Fibroblast of peridontal ligament (primary cell): ENCODE measurements at regions not wholly inside any gene's neighbourhood (a gene's known extent, or its start where the extent isn't known, plus 50 kb on each side); places are given as distances from the start of the nearest gene placed in this dataset.
"Not testable (repeated sequence)": the region's sequence is repeated elsewhere in the genome, so short reads cannot be mapped to it uniquely, and the experiment has no call there.

Source experiments
- DNase-seq: peaks from one replicate; pipeline ENCODE4 v3.0.0-alpha.2; 2010; ENCODE audit errors: extremely low read depth

GRCh38 chr3:8136553-8136952 is 365.1 kb upstream of the LMCD1 start:
- DNase-seq, result no peak

DNA sequence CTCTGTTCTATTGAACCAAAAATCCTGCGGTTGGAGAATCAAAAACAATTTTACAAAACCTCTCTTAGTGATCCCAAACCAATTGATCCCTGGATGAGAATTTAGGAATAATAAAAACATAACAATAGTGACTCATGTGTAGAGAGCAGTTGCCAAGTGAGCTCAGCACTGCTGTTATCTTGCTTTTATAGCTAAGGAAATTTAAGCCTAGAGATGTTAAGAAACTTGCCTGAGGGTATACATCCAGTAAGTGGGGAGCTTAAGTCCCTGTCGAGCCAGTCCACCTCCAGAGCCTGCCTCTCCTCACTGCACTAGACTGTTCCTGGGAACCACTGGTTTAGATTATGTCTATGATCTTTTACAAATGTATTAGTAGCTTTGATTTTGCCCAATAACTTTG is 358.4 kb upstream of the LMCD1 start:
- DNase-seq, result no peak

DNA sequence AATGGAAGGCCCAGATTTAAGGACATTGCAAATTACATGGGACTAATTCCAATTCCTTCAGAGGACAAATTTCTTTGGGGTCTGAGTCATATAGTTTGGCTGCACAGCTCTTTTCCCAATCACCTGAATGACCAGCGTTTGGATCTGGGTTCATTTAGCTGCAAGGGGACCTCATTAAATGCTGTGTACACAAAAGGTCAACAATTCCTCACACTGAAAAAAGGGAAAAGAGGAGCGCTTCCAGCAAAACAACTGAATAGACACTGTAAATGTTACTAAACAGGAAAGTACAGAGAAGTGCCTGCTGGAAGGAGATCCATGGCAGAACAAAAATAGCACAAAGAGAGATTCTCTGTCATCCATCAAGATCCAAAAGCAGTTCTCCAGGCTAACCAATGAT is 356.0 kb upstream of the LMCD1 start:
- no peak for DNase-seq

- DNase-seq, result no peak
These were observed 353.9 kb upstream of the LMCD1 start for GRCh38 chr3:8147711-8148110.

GRCh38 chr3:8152821-8153418 is 348.7 kb upstream of the LMCD1 start:
- no peak for DNase-seq

DNA sequence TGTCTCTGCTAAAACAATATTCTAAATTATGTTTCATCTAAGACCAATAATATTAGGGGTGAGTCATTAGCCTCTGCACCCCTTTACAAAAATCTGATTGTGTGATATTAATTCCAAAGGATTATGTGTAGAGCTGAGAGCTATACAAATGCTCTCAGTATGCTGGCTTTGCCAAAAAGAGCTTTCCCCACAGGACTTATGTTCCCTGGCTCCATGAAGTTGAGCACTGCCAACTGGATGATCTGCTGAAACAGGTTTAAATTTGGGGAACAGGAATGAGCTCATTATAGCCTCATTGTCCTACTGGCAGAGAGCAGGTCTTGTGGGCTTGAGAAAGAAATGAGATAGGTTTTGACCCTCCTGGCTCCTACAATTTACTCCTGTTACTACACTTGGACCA is 347.8 kb upstream of the LMCD1 start:
- no peak for DNase-seq

DNA sequence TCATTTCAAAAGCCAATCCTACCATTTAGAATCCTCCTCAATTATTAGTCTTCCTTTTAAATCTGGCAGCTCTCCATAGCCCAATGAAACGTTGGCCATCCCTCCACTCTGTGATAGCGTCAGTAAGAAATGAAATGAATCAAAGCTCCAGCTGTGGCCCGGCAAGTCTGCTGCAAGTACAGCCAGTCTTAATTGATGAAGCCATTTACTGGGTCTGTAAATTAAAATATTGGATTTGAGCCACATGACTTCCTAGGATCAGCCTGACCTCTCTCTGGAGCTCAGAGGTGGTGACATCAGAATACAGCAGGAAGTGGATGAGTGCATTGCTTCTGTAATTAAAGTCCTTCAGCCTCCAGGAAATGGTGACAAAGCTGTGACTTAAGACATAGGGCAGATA is 347.0 kb upstream of the LMCD1 start:
- DNase-seq, result no peak

DNA sequence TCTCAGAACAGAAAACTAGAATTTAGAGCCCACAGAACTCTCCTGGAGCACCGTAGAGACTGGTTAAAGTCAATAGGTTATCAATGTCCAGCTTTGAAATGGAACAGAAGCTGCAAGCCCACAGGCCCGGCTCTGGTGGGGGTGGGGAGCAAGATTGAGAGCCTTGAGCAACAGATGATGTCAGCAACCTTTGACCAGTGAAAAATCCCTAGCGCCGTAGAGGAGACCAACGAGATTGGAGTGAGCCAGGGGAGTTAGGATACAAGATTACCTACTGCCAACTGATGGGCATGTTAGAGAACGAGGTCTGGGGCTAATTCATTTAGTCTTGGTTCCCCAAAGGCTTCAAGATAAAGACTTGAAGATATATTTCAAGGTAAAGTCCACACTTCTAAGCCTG is 345.5 kb upstream of the LMCD1 start:
- no peak for DNase-seq

GRCh38 chr3:8156831-8157230 is 344.8 kb upstream of the LMCD1 start:
- DNase-seq, result no peak

DNA sequence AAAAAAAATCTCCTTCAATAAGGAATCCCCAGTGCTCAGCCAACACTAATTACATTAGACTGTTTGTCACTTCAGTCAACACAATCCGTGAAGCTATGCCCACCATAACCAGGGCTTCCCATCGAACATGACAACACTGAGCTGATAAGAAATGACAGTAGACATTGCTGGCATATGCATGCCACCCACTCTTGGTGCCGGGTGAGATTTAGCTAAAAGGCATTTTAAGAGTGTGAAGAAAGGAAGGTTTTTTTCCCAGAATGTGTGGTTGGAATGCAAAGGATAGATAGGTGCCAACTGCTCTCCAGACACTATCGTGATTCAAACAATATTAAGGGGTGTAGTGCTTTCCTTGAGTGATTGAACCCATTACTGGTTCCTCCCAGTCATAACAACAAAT is 344.0 kb upstream of the LMCD1 start:
- no peak for DNase-seq

- no peak for DNase-seq
These were observed 337.5 kb upstream of the LMCD1 start for GRCh38 chr3:8164145-8164544.

GRCh38 chr3:8166014-8166413 is 335.6 kb upstream of the LMCD1 start:
- no peak for DNase-seq

GRCh38 chr3:8170971-8171508 is 330.6 kb upstream of the LMCD1 start:
- DNase-seq, result no peak

DNA sequence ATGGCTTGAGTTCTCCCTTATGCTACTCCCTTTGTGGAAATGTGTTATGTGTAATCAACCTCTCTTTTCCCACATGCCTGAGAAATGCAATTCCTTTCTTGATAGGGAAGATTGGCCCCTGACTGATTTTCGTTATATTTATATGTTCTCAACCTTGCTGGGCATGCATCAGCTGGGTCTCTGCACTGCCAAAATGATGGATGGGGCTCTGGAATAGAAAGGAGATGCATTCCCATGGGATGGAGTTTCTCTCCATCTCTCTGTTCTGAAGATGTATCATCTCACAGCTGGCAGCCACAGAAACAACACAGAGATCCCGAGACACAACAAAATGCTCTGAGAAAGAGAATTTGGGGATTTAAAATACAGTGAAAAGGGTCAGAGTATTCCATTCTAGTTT is 327.7 kb upstream of the LMCD1 start:
- DNase-seq, result no peak

- DNase-seq, result not testable (repeated sequence)
These were observed 324.7 kb upstream of the LMCD1 start for GRCh38 chr3:8176759-8177483.

GRCh38 chr3:8178516-8178915 is 323.1 kb upstream of the LMCD1 start:
- not testable (repeated sequence) for DNase-seq

DNA sequence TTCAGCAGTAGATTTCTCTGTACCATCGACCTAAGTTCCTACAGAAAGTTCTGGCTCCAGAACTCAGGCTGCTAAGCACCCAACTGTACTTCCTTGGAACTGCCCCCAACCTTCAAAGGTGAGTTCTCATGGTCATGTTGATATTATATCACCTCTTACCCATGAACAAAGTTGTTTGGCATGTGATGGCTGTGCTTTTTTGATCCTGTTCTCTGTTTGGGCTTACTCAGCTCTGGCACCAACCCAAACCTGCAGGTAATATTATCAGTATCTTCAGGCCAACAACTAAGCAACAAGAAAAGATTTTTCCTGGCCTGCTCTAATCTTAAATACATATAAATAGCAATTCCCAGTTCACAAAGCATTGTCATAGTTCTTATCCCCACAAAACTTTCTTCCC is 318.7 kb upstream of the LMCD1 start:
- no peak for DNase-seq

DNA sequence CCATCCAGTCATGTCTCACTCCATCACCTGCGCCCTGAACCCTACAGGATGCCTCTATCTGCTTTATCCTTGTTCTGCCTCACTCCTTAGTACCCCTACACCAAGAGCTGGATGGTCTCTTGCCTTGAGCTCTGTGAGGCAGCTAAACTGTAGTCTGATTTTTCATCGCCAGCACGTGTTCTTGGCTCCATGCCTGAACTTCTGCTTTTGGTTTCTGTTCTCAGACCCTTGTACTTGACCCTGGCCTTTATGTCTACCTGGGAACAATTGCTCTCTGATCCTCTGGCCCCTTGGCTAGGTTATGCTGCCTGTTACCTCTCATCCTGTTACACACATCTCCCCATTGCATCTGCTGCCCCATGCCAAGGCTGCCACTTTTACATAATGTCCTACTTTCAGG is 318.0 kb upstream of the LMCD1 start:
- no peak for DNase-seq

DNA sequence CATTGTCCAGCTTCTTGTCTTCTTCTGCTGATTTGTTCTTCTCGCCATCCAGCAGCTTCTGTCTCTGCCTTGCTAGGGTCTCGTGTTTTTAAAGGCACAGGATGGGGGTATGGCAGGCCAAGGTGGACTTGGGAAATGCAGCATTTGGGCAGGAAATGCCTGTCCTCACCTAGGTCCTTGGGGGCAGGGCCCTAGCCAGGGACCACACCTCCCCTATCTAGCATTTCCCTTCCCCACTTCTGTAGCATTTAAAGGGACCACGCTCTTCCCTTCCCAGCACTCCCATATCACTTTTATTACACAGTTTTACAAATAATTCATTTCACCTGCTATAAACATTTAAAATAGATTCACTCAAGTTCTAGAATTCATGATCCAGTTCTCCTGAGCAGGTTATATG is 315.4 kb upstream of the LMCD1 start:
- DNase-seq, result no peak

DNA sequence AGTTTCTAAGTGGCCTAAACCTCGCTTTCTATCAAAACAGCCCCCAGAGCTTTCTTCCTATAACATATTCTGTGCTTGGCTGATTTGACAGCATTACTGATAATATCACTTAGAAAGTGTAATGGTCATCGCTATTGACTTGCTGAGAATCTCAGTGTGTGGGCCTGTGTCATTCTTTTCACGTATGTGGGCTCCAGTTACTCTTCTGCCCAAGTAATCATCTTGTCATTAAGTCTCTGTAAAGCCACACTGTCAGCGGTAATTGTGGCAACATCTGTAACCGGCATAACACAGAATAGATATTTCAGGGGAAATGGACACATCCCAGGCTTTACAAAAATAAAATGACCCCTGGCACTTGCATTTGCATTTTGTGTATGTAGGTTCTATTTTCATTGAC is 313.6 kb upstream of the LMCD1 start:
- no peak for DNase-seq

GRCh38 chr3:8189051-8189450 is 312.6 kb upstream of the LMCD1 start:
- DNase-seq, result no peak

- DNase-seq, result no peak
These were observed 310.2 kb upstream of the LMCD1 start for GRCh38 chr3:8191406-8191805.

DNA sequence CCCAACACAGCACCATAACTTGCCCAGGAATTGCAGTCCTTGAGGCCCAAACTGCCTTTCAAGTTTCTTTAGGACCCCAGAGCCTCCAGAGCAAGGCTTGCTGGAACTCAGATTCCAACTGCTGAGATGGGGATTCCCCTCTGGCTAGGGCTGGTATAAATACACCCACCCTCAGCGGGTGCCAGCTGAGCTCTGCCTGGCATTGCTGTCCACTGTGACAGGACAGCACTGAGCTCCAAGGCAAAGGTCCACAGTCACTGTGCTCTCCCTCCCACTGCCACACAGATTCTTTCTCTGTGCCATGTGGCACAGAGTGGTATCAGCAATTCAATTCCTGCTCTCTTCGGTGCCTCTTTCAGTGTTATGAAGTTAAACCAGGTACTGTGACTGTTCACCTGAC is 304.2 kb upstream of the LMCD1 start:
- no peak for DNase-seq

- DNase-seq, result no peak
These were observed 303.0 kb upstream of the LMCD1 start for GRCh38 chr3:8198605-8199004.
